ENCODE measurements at regions not wholly inside any gene's neighbourhood (a gene's known extent, or its start where the extent isn't known, plus 50 kb on each side); places are given as distances from the start of the nearest gene placed in this dataset.

DNA sequence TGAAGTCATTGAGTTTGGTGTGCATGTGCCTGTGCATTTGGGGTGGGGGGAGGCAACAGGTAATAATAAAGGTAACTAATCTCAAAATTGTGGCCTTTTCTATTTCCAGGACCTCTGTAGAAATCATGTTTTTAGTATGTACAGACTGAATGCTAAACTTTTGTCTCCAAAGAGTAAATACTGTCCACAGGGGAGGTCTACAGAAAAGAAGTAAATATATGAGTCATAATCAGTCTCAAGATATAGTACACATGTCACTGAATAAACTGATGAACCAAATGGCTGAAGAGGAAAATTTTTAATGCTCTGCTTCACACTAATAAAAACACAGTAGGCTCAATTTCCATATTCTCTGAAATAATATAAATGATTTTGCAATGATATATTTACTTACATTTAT, 440.4 kb upstream of the ZFP42 start:
- TF ChIP-seq, protein P1, sequence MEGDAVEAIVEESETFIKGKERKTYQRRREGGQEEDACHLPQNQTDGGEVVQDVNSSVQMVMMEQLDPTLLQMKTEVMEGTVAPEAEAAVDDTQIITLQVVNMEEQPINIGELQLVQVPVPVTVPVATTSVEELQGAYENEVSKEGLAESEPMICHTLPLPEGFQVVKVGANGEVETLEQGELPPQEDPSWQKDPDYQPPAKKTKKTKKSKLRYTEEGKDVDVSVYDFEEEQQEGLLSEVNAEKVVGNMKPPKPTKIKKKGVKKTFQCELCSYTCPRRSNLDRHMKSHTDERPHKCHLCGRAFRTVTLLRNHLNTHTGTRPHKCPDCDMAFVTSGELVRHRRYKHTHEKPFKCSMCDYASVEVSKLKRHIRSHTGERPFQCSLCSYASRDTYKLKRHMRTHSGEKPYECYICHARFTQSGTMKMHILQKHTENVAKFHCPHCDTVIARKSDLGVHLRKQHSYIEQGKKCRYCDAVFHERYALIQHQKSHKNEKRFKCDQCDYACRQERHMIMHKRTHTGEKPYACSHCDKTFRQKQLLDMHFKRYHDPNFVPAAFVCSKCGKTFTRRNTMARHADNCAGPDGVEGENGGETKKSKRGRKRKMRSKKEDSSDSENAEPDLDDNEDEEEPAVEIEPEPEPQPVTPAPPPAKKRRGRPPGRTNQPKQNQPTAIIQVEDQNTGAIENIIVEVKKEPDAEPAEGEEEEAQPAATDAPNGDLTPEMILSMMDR (IDR thresholded peaks at IDR 0.05; ENCODE audit: insufficient read depth, low read length) = no peak
- no peak for TF ChIP-seq POLR2AphosphoS5 (IDR thresholded peaks at IDR 0.05; ENCODE audit: low read depth)
- TF ChIP-seq, protein P2, sequence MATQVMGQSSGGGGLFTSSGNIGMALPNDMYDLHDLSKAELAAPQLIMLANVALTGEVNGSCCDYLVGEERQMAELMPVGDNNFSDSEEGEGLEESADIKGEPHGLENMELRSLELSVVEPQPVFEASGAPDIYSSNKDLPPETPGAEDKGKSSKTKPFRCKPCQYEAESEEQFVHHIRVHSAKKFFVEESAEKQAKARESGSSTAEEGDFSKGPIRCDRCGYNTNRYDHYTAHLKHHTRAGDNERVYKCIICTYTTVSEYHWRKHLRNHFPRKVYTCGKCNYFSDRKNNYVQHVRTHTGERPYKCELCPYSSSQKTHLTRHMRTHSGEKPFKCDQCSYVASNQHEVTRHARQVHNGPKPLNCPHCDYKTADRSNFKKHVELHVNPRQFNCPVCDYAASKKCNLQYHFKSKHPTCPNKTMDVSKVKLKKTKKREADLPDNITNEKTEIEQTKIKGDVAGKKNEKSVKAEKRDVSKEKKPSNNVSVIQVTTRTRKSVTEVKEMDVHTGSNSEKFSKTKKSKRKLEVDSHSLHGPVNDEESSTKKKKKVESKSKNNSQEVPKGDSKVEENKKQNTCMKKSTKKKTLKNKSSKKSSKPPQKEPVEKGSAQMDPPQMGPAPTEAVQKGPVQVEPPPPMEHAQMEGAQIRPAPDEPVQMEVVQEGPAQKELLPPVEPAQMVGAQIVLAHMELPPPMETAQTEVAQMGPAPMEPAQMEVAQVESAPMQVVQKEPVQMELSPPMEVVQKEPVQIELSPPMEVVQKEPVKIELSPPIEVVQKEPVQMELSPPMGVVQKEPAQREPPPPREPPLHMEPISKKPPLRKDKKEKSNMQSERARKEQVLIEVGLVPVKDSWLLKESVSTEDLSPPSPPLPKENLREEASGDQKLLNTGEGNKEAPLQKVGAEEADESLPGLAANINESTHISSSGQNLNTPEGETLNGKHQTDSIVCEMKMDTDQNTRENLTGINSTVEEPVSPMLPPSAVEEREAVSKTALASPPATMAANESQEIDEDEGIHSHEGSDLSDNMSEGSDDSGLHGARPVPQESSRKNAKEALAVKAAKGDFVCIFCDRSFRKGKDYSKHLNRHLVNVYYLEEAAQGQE (IDR thresholded peaks at IDR 0.05; ENCODE audit: insufficient replicate concordance, low read depth) = no peak
